HG02852 (cell line): ENCODE measurements at regions not wholly inside any gene's neighbourhood (a gene's known extent, or its start where the extent isn't known, plus 50 kb on each side); places are given as distances from the start of the nearest gene placed in this dataset.
"Not testable (repeated sequence)": the region's sequence is repeated elsewhere in the genome, so short reads cannot be mapped to it uniquely, and the experiment has no call there.

Experiments
- ATAC-seq: cut with Tn5 transposase; IDR thresholded peaks from one replicate; pipeline ENCODE4 v1.9.1; 2021; ENCODE audit warnings: mild to moderate bottlenecking, moderate library complexity; ENCODE audit not compliant: unreplicated experiment

- ATAC-seq = not testable (repeated sequence)
Measured at GRCh38 chr9:62952840-62953239, 1763.0 kb downstream of the SPATA31A7 start.
